CD4-positive, alpha-beta T cell (primary cell): ENCODE measurements at regions not wholly inside any gene's neighbourhood (a gene's known extent, or its start where the extent isn't known, plus 50 kb on each side); places are given as distances from the start of the nearest gene placed in this dataset.

Experiments used
- ATAC-seq: fragments of 200-7000 bp; cut with Tn5 transposase; one replicate; pipeline ENCODE4 v1.10.0; 2022; ENCODE audit warnings: mild to moderate bottlenecking; ENCODE audit not compliant: poor library complexity
- CTCF ChIA-PET: fragments of 350-600 bp; sonication (Branson Sonifier 250); formaldehyde crosslinking; loops from one replicate; lab custom pipeline; 2021; ENCODE audit warnings: antibody characterized with exemption, inconsistent platforms; lab: Charles Lee
- POLR2A ChIA-PET: fragments of 350-600 bp; sonication (Branson Sonifier 250); formaldehyde crosslinking; loops from one replicate; lab custom pipeline; 2021; ENCODE audit warnings: antibody characterized with exemption, inconsistent platforms; lab: Charles Lee
- DNase-seq, 14 experiments: peaks; one replicate each; pipeline ENCODE4 v3.0.0-alpha.2; 2013 to 2020; ENCODE audit warnings: mixed read lengths in 2 of 14
- H3K27ac ChIP-seq, 2 donors: one replicate each; pipeline versions ENCODE4 v1.5.1 to v1.7.0; 2013; ENCODE audit warnings: low read length in 2 of 2, low read depth in 1 of 2, mild to moderate bottlenecking in 1 of 2
- H3K27me3 ChIP-seq, 2 experiments: 1 replicate in 1 of 2; 2 replicates in 1 of 2; pipeline versions ENCODE4 v1.6.1 to v1.7.0; 2013; ENCODE audit warnings: low read length in 2 of 2, control low read depth in 1 of 2, mild to moderate bottlenecking in 1 of 2, moderate library complexity in 1 of 2; ENCODE audit not compliant: insufficient read depth in 2 of 2, control insufficient read depth in 1 of 2
- H3K36me3 ChIP-seq: one replicate; pipeline ENCODE4 v1.6.1; 2013; ENCODE audit warnings: low read length, control low read depth; ENCODE audit not compliant: insufficient read depth
- H3K4me1 ChIP-seq: one replicate; pipeline ENCODE4 v1.6.1; 2013; ENCODE audit warnings: low read length, control low read depth; ENCODE audit not compliant: insufficient read depth
- H3K4me3 ChIP-seq: one replicate; pipeline ENCODE4 v1.5.1; 2013; ENCODE audit warnings: mild to moderate bottlenecking, low read length, moderate library complexity
- H3K9me3 ChIP-seq, 2 experiments: 1 replicate in 1 of 2; 2 replicates in 1 of 2; pipeline versions ENCODE4 v1.6.1 to v1.7.0; 2013; ENCODE audit warnings: low read length in 2 of 2, mild to moderate bottlenecking in 2 of 2, control low read depth in 1 of 2, moderate library complexity in 1 of 2; ENCODE audit not compliant: control insufficient read depth in 1 of 2, insufficient read depth in 1 of 2
- H3K27ac Mint-ChIP-seq: one replicate; pipeline ENCODE4 v1.8.0; 2020; ENCODE audit warnings: mixed read lengths
- H3K27me3 Mint-ChIP-seq: one replicate; pipeline ENCODE4 v1.8.0; 2021; ENCODE audit warnings: mixed read lengths
- H3K36me3 Mint-ChIP-seq: one replicate; pipeline ENCODE4 v1.8.0; 2021; ENCODE audit warnings: low read depth, mixed read lengths
- H3K4me1 Mint-ChIP-seq: one replicate; pipeline ENCODE4 v1.8.0; 2021; ENCODE audit warnings: low read depth, mixed read lengths
- H3K4me3 Mint-ChIP-seq: one replicate; pipeline ENCODE4 v1.8.0; 2020; ENCODE audit warnings: mild to moderate bottlenecking, mixed read lengths
- H3K9me3 Mint-ChIP-seq: one replicate; pipeline ENCODE4 v1.8.0; 2020; ENCODE audit warnings: mixed read lengths
- CTCF ChIP-seq: fragments of 200-600 bp; IDR thresholded peaks from one replicate; pipeline ENCODE4 v1.8.0; 2022; ENCODE audit warnings: antibody characterized with exemption, mild to moderate bottlenecking
- intact Hi-C, 2 experiments: fragments of 100-400 bp; cut with DNase I in 1 of 2; cut with micrococcal nuclease in 1 of 2; formaldehyde crosslinking; loops; one replicate each; pipeline versions ENCODE4 v1.15.1 to v1.9.0; 2023 to 2025; cut with DNase I, micrococcal nuclease

GRCh38 chr16:66168777-66169176, 197.7 kb upstream of the CDH5 start:
- intact Hi-C loops = no loop called here
- TF ChIP-seq CTCF = no peak
- Mint-ChIP-seq H3K36me3 (no peaks in the 10 kb centered on the region), H3K4me1 (no peaks in the 10 kb centered on the region), H3K4me3 (no peak overlapping the region), H3K27ac (no peak overlapping the region), H3K27me3 (peaks cover 15% of the 10 kb centered on the region), H3K9me3 (no peaks in the 10 kb centered on the region)
- Histone ChIP-seq H3K36me3 (no peaks in the 10 kb centered on the region), H3K4me1 (no peaks in the 10 kb centered on the region), H3K27me3 (no peaks in the 10 kb centered on the region), H3K4me3 (no peak overlapping the region), H3K9me3 (no peaks in the 10 kb centered on the region), H3K27ac (no peak overlapping the region)
- ChIA-PET CTCF (no interaction called here), POLR2A (no interaction called here)
- DNase-seq (no peak), ATAC-seq (no peak)

- no peak overlapping the region for H3K27ac ChIP-seq
- DNase-seq (no peak), ATAC-seq (no peak)
- intact Hi-C loops = no loop called here
- H3K27ac Mint-ChIP-seq = no peak overlapping the region
- H3K4me3 ChIP-seq = no peak overlapping the region
- no peaks in the 10 kb centered on the region for H3K9me3 ChIP-seq
- peaks cover 15% of the 10 kb centered on the region for H3K27me3 Mint-ChIP-seq
- ChIA-PET CTCF (no interaction called here), POLR2A (no interaction called here)
- H3K9me3 Mint-ChIP-seq = no peaks in the 10 kb centered on the region
- H3K4me1 ChIP-seq = no peaks in the 10 kb centered on the region
- H3K27me3 ChIP-seq = no peaks in the 10 kb centered on the region
- no peak for TF ChIP-seq CTCF
- H3K36me3 ChIP-seq = no peaks in the 10 kb centered on the region
- H3K4me1 Mint-ChIP-seq = no peaks in the 10 kb centered on the region
- no peaks in the 10 kb centered on the region for H3K36me3 Mint-ChIP-seq
- H3K4me3 Mint-ChIP-seq = no peak overlapping the region
Measured at GRCh38 chr16:66167564-66168291, 198.8 kb upstream of the CDH5 start.

GRCh38 chr16:66166490-66166889, 200.0 kb upstream of the CDH5 start:
- Mint-ChIP-seq H3K27ac (no peak overlapping the region), H3K36me3 (no peaks in the 10 kb centered on the region), H3K9me3 (no peaks in the 10 kb centered on the region), H3K27me3 (peaks cover 15% of the 10 kb centered on the region), H3K4me1 (no peaks in the 10 kb centered on the region), H3K4me3 (no peak overlapping the region)
- no peak overlapping the region for H3K4me3 ChIP-seq
- ATAC-seq (no peak), DNase-seq (peak in 1 of 14 experiments; percentile 3)
- TF ChIP-seq CTCF = no peak
- H3K27ac ChIP-seq = no peak overlapping the region
- intact Hi-C loops = no loop called here
- H3K36me3 ChIP-seq = no peaks in the 10 kb centered on the region
- H3K27me3 ChIP-seq = no peaks in the 10 kb centered on the region
- no peaks in the 10 kb centered on the region for H3K9me3 ChIP-seq
- POLR2A ChIA-PET = no interaction called here
- CTCF ChIA-PET = no interaction called here
- H3K4me1 ChIP-seq = no peaks in the 10 kb centered on the region
